ENCODE measurements at regions not wholly inside any gene's neighbourhood (a gene's known extent, or its start where the extent isn't known, plus 50 kb on each side); places are given as distances from the start of the nearest gene placed in this dataset.

GRCh38 chr12:81944886-81945285 lies 185.7 kb upstream of the PPFIA2 start:
- TF ChIP-seq CTCF (IDR thresholded peaks at IDR 0.05) (no peak), POLR2A (IDR thresholded peaks at IDR 0.05) (no peak)
- 70 to 76% methylated on average over 2 of the region's 2 CpGs for WGBS, 2 donors
- no peaks in the 10 kb centered on the region for H3K36me3 ChIP-seq
- H3K9me3 ChIP-seq: no peaks in the 10 kb centered on the region
- H3K27ac ChIP-seq: no peak overlapping the region
- no peaks in the 10 kb centered on the region for H3K4me1 ChIP-seq
- no peaks in the 10 kb centered on the region for H3K27me3 ChIP-seq
- intact Hi-C loops (cut with DNase I): no loop called here
- no peak for DNase-seq
- H3K4me3 ChIP-seq: no peak overlapping the region

- no peak for DNase-seq
- H3K27ac ChIP-seq: no peak overlapping the region
- no peaks in the 10 kb centered on the region for H3K9me3 ChIP-seq
- intact Hi-C loops (cut with DNase I): no loop called here
- 25 to 41% methylated on average over 4 of the region's 4 CpGs for WGBS, 2 donors
- TF ChIP-seq CTCF (IDR thresholded peaks at IDR 0.05): no peak
- TF ChIP-seq POLR2A (IDR thresholded peaks at IDR 0.05): no peak
- no peak overlapping the region for H3K4me3 ChIP-seq
- no peaks in the 10 kb centered on the region for H3K36me3 ChIP-seq
- H3K27me3 ChIP-seq: no peaks in the 10 kb centered on the region
- H3K4me1 ChIP-seq: no peaks in the 10 kb centered on the region
Measured at GRCh38 chr12:81942594-81942993, 183.4 kb upstream of the PPFIA2 start.

- H3K36me3 ChIP-seq: no peaks in the 10 kb centered on the region
- no peak overlapping the region for H3K4me3 ChIP-seq
- WGBS, 2 donors: 71 to 87% methylated on average over 2 of the region's 2 CpGs
- H3K4me1 ChIP-seq: no peaks in the 10 kb centered on the region
- H3K27me3 ChIP-seq: no peaks in the 10 kb centered on the region
- TF ChIP-seq POLR2A (IDR thresholded peaks at IDR 0.05): no peak
- no peak for TF ChIP-seq CTCF (IDR thresholded peaks at IDR 0.05)
- no peak for DNase-seq
- no peak overlapping the region for H3K27ac ChIP-seq
- H3K9me3 ChIP-seq: no peaks in the 10 kb centered on the region
- intact Hi-C loops (cut with DNase I): no loop called here
Measured at GRCh38 chr12:81930037-81930436, 170.9 kb upstream of the PPFIA2 start.

GRCh38 chr12:81896771-81897170 lies 137.6 kb upstream of the PPFIA2 start:
- intact Hi-C loops (cut with DNase I): no loop called here
- peaks cover 0 to 22% (median 7%) of the 10 kb centered on the region in 3 donors for H3K9me3 ChIP-seq
- no peaks in the 10 kb centered on the region for H3K36me3 ChIP-seq
- H3K27me3 ChIP-seq: no peaks in the 10 kb centered on the region
- WGBS, 2 donors: 88 to 98% methylated on average over 9 of the region's 9 CpGs
- no peak overlapping the region for H3K27ac ChIP-seq
- no peaks in the 10 kb centered on the region for H3K4me1 ChIP-seq
- H3K4me3 ChIP-seq: no peak overlapping the region
- no peak for TF ChIP-seq POLR2A (IDR thresholded peaks at IDR 0.05)
- no peak for TF ChIP-seq CTCF (IDR thresholded peaks at IDR 0.05)
- DNase-seq: no peak

- H3K4me1 ChIP-seq: no peaks in the 10 kb centered on the region
- no peak overlapping the region for H3K27ac ChIP-seq
- no peak for TF ChIP-seq POLR2A (IDR thresholded peaks at IDR 0.05)
- TF ChIP-seq CTCF (IDR thresholded peaks at IDR 0.05): no peak
- no peaks in the 10 kb centered on the region for H3K36me3 ChIP-seq
- H3K9me3 ChIP-seq: peaks cover 0 to 3% (median 0%) of the 10 kb centered on the region in 3 donors
- no peak for DNase-seq
- intact Hi-C loops (cut with DNase I): no loop called here
- no peaks in the 10 kb centered on the region for H3K27me3 ChIP-seq
- no peak overlapping the region for H3K4me3 ChIP-seq
Measured at GRCh38 chr12:81888961-81889360, 129.8 kb upstream of the PPFIA2 start.

All from esophagus squamous epithelium (tissue), 5 donors.